GM19452 (cell line): ENCODE measurements at regions not wholly inside any gene's neighbourhood (a gene's known extent, or its start where the extent isn't known, plus 50 kb on each side); places are given as distances from the start of the nearest gene placed in this dataset.
"Not testable (repeated sequence)": the region's sequence is repeated elsewhere in the genome, so short reads cannot be mapped to it uniquely, and the experiment has no call there.

Experiments used
- ATAC-seq: cut with Tn5 transposase; IDR thresholded peaks from one replicate; pipeline ENCODE4 v1.9.1; 2021; ENCODE audit not compliant: unreplicated experiment

GRCh38 chr2:35827086-35827485 is 528.5 kb upstream of the CRIM1 start:
- no peak for ATAC-seq

GRCh38 chr2:35822716-35823115 is 532.9 kb upstream of the CRIM1 start:
- no peak for ATAC-seq

GRCh38 chr2:35821675-35822074 is 533.9 kb upstream of the CRIM1 start:
- ATAC-seq = no peak

- ATAC-seq = no peak
Observed at GRCh38 chr2:35820391-35820790, 535.2 kb upstream of the CRIM1 start.

GRCh38 chr2:35819033-35819432 is 536.5 kb upstream of the CRIM1 start:
- no peak for ATAC-seq

- not testable (repeated sequence) for ATAC-seq
Observed at GRCh38 chr2:35818359-35818758, 537.2 kb upstream of the CRIM1 start.

- not testable (repeated sequence) for ATAC-seq
Observed at GRCh38 chr2:35814597-35814996, 541.0 kb upstream of the CRIM1 start.

GRCh38 chr2:35803126-35803525 is 552.5 kb upstream of the CRIM1 start:
- no peak for ATAC-seq

- no peak for ATAC-seq
Observed at GRCh38 chr2:35794796-35795450, 560.7 kb upstream of the CRIM1 start.

- ATAC-seq = no peak
Observed at GRCh38 chr2:35790292-35790691, 565.3 kb upstream of the CRIM1 start.

- ATAC-seq = no peak
Observed at GRCh38 chr2:35788543-35788942, 567.0 kb upstream of the CRIM1 start.

GRCh38 chr2:35787302-35788031 is 568.1 kb upstream of the CRIM1 start:
- ATAC-seq = no peak

GRCh38 chr2:35785564-35785963 is 570.0 kb upstream of the CRIM1 start:
- no peak for ATAC-seq

- ATAC-seq = no peak
Observed at GRCh38 chr2:35784777-35785176, 570.8 kb upstream of the CRIM1 start.

- ATAC-seq = no peak
Observed at GRCh38 chr2:35783723-35784122, 571.9 kb upstream of the CRIM1 start.

- ATAC-seq = no peak
Observed at GRCh38 chr2:35741556-35741955, 614.0 kb upstream of the CRIM1 start.

- no peak for ATAC-seq
Observed at GRCh38 chr2:35731674-35732073, 623.9 kb upstream of the CRIM1 start.

- no peak for ATAC-seq
Observed at GRCh38 chr2:35714883-35715282, 640.7 kb upstream of the CRIM1 start.

GRCh38 chr2:35708411-35708923 is 647.1 kb upstream of the CRIM1 start:
- no peak for ATAC-seq

GRCh38 chr2:35688309-35688708 is 667.3 kb upstream of the CRIM1 start:
- no peak for ATAC-seq

GRCh38 chr2:35651688-35652323 is 703.8 kb upstream of the CRIM1 start:
- ATAC-seq = no peak

GRCh38 chr2:35614640-35615039 is 740.9 kb upstream of the CRIM1 start:
- no peak for ATAC-seq
